Tibial nerve (tissue), 4 donors: ENCODE measurements at regions not wholly inside any gene's neighbourhood (a gene's known extent, or its start where the extent isn't known, plus 50 kb on each side); places are given as distances from the start of the nearest gene placed in this dataset.

Experiments used
- DNase-seq, 2 donors: peaks; one replicate each; pipeline ENCODE4 v3.0.0-alpha.2; 2019; ENCODE audit warnings: low spot score in 2 of 2
- H3K27ac ChIP-seq, 4 donors: fragments of 200-600 bp; sonication (generic) in 3 of 4; one replicate each; pipeline ENCODE4 v1.5.1; 2017 to 2019; ENCODE audit warnings: mild to moderate bottlenecking in 1 of 4
- H3K27me3 ChIP-seq, 2 donors: fragments of 200-600 bp; sonication (generic) in 1 of 2; one replicate each; pipeline versions ENCODE4 v1.5.1 to v1.6.0; 2017 to 2019
- H3K36me3 ChIP-seq, 3 donors: fragments of 200-600 bp; sonication (generic); one replicate each; pipeline ENCODE4 v1.5.1; 2018 to 2019
- H3K4me1 ChIP-seq, 4 donors: fragments of 200-600 bp; sonication (generic) in 3 of 4; one replicate each; pipeline ENCODE4 v1.5.1; 2017 to 2019
- H3K4me3 ChIP-seq, 4 donors: fragments of 200-600 bp; sonication (generic) in 3 of 4; one replicate each; pipeline ENCODE4 v1.5.1; 2017 to 2019; ENCODE audit warnings: mild to moderate bottlenecking in 1 of 4, moderate library complexity in 1 of 4
- H3K9me3 ChIP-seq, 4 donors: fragments of 200-600 bp; sonication (generic) in 3 of 4; one replicate each; pipeline ENCODE4 v1.5.1; 2017 to 2019
- EP300 ChIP-seq, 2 donors: sonication (generic); formaldehyde crosslinking; IDR thresholded peaks; one replicate each; pipeline ENCODE4 v1.6.1; 2017; ENCODE audit warnings: antibody characterized with exemption in 2 of 2, mild to moderate bottlenecking in 1 of 2
- POLR2A ChIP-seq, 2 donors: fragments of 450-650 bp; IDR thresholded peaks; one replicate each; pipeline ENCODE4 v1.6.1; 2017; ENCODE audit warnings: antibody characterized with exemption in 2 of 2, mild to moderate bottlenecking in 2 of 2, moderate library complexity in 2 of 2
- WGBS, 2 donors: methylation state at CpG; one replicate each; pipeline ENCODE4 v1.1.5; 2018; 5-methylcytosine and 5-hydroxymethylcytosine counted together
- TF ChIP-seq, protein P1 (sequence below), 5 experiments: fragments of 200-600 bp in 3 of 5; fragments of 450-650 bp in 2 of 5; sonication (generic) in 3 of 5; IDR thresholded peaks; one replicate each; pipeline ENCODE4 v1.5.1; 2016 to 2019; ENCODE audit warnings: antibody characterized with exemption in 5 of 5, mild to moderate bottlenecking in 3 of 5, moderate library complexity in 2 of 5

DNA sequence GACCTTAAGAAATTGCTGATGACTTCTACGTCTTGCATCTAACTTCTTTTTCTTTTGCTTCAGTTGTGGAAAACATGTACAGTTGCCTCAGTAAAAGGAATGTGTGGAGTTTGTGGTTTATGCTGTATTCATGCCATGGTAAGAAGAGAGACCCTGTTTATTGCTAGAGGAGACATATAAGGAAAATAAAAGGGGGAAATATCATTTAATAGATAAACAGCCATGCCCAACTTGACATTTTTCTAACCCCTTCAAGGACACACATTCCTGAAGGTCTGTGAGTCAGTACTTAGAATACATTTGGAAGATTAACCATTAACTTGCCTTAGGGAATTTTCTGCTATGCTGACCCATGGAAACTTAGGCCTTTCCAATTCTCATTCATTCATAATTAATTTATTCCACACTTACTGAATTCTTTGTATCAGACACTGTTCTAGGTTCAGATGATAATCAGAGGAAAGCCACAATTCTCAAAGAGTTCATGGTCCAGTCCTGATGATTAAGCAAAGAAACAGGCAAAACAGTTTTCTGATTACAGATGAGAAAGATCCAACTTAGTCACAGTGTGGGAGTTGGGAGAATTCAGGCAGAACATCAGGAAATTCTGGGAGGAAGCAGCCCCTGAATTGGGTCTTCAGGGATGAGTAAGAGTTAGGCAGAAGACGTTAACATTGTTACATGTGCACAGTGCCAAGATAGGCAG is 329.8 kb upstream of the RASGRP1 start:
- Histone ChIP-seq H3K4me3 (no peak overlapping the region), H3K27ac (peak overlapping the region in 1 of 4 donors; percentile 15), H3K9me3 (no peaks in the 10 kb centered on the region), H3K27me3 (no peaks in the 10 kb centered on the region), H3K36me3 (no peaks in the 10 kb centered on the region), H3K4me1 (peaks cover 0 to 15% (median 0%) of the 10 kb centered on the region in 4 donors)
- TF ChIP-seq, protein P1, sequence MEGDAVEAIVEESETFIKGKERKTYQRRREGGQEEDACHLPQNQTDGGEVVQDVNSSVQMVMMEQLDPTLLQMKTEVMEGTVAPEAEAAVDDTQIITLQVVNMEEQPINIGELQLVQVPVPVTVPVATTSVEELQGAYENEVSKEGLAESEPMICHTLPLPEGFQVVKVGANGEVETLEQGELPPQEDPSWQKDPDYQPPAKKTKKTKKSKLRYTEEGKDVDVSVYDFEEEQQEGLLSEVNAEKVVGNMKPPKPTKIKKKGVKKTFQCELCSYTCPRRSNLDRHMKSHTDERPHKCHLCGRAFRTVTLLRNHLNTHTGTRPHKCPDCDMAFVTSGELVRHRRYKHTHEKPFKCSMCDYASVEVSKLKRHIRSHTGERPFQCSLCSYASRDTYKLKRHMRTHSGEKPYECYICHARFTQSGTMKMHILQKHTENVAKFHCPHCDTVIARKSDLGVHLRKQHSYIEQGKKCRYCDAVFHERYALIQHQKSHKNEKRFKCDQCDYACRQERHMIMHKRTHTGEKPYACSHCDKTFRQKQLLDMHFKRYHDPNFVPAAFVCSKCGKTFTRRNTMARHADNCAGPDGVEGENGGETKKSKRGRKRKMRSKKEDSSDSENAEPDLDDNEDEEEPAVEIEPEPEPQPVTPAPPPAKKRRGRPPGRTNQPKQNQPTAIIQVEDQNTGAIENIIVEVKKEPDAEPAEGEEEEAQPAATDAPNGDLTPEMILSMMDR (IDR thresholded peaks at IDR 0.05): no peak
- TF ChIP-seq EP300 (IDR thresholded peaks at IDR 0.05): no peak
- 11 to 13% methylated on average over 2 of the region's 2 CpGs for WGBS, 2 donors
- no peak for DNase-seq

DNA sequence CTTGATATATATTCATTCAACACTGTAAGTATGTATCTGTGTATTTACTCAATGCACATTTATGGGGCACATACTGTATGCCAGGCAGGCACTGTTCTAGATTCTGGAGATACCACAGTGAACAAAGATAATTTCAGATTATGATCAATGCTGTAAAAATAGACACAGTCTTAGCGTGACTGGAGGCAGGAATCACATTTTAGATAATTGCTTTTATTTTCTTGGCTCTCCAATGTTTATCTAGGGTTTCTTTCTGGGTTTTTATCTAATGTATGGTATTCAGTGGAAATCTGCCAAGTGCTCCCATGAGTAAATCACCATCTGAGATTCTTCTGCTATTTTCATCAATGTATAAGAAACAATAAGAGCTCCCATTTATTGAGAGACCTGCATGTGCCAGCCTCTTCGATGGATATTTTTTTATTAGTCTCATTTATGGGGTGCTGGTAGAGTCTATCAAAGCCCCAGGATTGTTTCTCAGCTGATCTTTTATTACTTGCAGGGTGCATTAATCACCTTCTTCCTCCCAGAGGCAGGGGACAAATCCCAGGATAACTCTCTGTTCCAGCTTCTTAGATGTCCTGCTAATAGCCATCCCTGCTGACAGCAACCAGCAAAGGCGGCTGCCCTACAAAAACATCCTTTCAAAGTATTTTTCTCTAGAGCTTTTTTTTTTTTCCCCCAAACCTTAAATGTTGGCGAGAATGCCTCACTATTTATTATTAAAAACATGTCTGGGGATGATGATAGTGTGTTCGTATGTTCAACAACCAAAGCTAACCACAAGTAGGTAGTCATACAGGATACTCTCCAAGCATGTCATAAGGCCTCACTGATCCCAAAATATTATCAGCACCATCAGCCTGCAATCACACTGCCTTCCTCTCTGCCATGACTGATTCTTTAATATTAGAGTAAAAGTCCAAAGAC is 331.0 kb upstream of the RASGRP1 start:
- Histone ChIP-seq H3K9me3 (no peaks in the 10 kb centered on the region), H3K36me3 (no peaks in the 10 kb centered on the region), H3K4me1 (peaks cover 0 to 15% (median 0%) of the 10 kb centered on the region in 4 donors), H3K27me3 (no peaks in the 10 kb centered on the region), H3K27ac (no peak overlapping the region), H3K4me3 (no peak overlapping the region)
- no peak for DNase-seq
- no peak for TF ChIP-seq EP300 (IDR thresholded peaks at IDR 0.05)
- TF ChIP-seq, protein P1 (IDR thresholded peaks at IDR 0.05): no peak
- no peak for TF ChIP-seq POLR2A (IDR thresholded peaks at IDR 0.05)
- 64 to 73% methylated on average over 5 of the region's 5 CpGs for WGBS, 2 donors

DNA sequence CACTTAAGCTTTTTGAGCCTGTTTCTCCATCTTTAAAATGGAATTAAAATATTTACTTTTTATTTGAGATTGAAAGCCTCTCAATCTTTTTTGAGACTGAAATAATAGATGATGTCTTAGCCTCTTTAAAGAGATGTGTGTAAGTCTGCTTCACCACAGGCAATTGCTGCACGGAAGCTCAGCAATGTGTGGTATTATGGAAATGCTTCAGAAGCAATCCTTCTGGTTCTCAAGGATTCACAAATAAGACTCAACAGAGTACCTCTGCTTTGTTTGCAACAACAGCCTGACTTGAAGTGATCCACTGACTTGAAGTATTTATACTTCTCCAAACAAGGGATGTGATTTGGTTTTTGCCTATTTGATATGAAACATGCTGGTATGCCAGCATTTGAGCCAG is 332.0 kb upstream of the RASGRP1 start:
- Histone ChIP-seq H3K9me3 (no peaks in the 10 kb centered on the region), H3K27ac (no peak overlapping the region), H3K36me3 (no peaks in the 10 kb centered on the region), H3K27me3 (no peaks in the 10 kb centered on the region), H3K4me3 (no peak overlapping the region), H3K4me1 (peaks cover 0 to 15% (median 0%) of the 10 kb centered on the region in 4 donors)
- 87 to 91% methylated on average over 1 of the region's 1 CpG for WGBS, 2 donors
- TF ChIP-seq POLR2A (IDR thresholded peaks at IDR 0.05): no peak
- TF ChIP-seq, protein P1 (IDR thresholded peaks at IDR 0.05): no peak
- TF ChIP-seq EP300 (IDR thresholded peaks at IDR 0.05): no peak
- DNase-seq: no peak

DNA sequence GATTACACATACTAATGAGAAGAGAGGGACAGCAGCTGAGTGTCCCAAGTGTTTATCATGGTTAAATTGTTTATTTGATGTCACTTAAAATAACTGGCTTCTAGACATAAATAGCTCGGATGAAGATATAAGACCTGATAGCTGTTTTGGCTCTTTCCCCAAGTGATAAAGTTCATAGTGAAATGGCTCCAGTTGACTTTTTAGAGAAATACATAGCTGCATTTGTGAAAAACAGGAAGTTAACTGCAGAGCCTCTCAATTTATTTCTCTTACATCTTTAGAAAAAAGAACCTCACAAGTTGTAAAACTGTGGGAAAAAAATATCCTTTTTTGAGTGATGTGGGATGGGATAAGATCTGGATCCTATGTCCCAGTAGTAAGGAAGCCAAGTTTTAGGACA is 332.9 kb upstream of the RASGRP1 start:
- Histone ChIP-seq H3K4me3 (no peak overlapping the region), H3K36me3 (no peaks in the 10 kb centered on the region), H3K9me3 (no peaks in the 10 kb centered on the region), H3K27me3 (no peaks in the 10 kb centered on the region), H3K4me1 (peaks cover 0 to 15% (median 0%) of the 10 kb centered on the region in 4 donors), H3K27ac (no peak overlapping the region)
- TF ChIP-seq EP300 (IDR thresholded peaks at IDR 0.05) (no peak), POLR2A (IDR thresholded peaks at IDR 0.05) (no peak)
- 33 to 44% methylated on average over 1 of the region's 1 CpG for WGBS, 2 donors
- DNase-seq: no peak

DNA sequence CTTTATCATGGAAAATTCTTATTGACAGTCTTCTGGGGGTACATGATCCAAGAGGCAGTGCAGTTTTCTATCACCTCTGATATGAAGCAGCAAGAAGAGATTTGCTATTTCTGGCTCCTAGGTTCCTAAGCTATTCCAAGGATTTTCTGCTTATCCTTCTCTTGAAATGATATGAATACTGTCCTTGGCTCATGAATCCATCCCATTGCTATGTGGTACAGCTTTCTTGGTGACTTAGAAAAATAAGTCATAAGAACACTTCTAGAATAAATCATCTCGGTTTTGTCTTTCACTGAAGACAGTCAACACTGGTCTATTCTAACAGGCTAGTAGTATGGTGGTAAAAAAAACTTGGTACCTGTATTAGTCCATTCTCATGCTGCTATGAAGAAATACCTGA is 333.6 kb upstream of the RASGRP1 start:
- 61 to 90% methylated on average over 1 of the region's 1 CpG for WGBS, 2 donors
- Histone ChIP-seq H3K27ac (no peak overlapping the region), H3K36me3 (no peaks in the 10 kb centered on the region), H3K4me1 (peaks cover 0 to 15% (median 0%) of the 10 kb centered on the region in 4 donors), H3K9me3 (no peaks in the 10 kb centered on the region), H3K27me3 (no peaks in the 10 kb centered on the region), H3K4me3 (no peak overlapping the region)
- DNase-seq: no peak
- TF ChIP-seq, protein P1 (IDR thresholded peaks at IDR 0.05): no peak
- TF ChIP-seq EP300 (IDR thresholded peaks at IDR 0.05): no peak
- no peak for TF ChIP-seq POLR2A (IDR thresholded peaks at IDR 0.05)
